Lower leg skin (tissue), 4 donors: ENCODE measurements at regions not wholly inside any gene's neighbourhood (a gene's known extent, or its start where the extent isn't known, plus 50 kb on each side); places are given as distances from the start of the nearest gene placed in this dataset.

ENCODE experiments used
- DNase-seq, 2 donors: peaks; one replicate each; pipeline ENCODE4 v3.0.0-alpha.2; 2019; ENCODE audit warnings: low spot score in 2 of 2
- H3K4me3 ChIP-seq: fragments of 200-600 bp; sonication (generic); 2 replicates; pipeline ENCODE4 v1.5.1; 2017; ENCODE audit warnings: mild to moderate bottlenecking, low read depth; ENCODE audit not compliant: poor library complexity, severe bottlenecking
- CTCF ChIP-seq, 3 donors: fragments of 450-650 bp; IDR thresholded peaks; one replicate each; pipeline ENCODE4 v1.5.1; 2016; ENCODE audit warnings: antibody characterized with exemption in 3 of 3, mild to moderate bottlenecking in 3 of 3, moderate library complexity in 2 of 3
- POLR2A ChIP-seq, 2 donors: fragments of 450-650 bp; IDR thresholded peaks; one replicate each; pipeline ENCODE4 v1.6.1; 2016 to 2017; ENCODE audit warnings: antibody characterized with exemption in 2 of 2, mild to moderate bottlenecking in 1 of 2, moderate library complexity in 1 of 2
- WGBS, 2 donors: methylation state at CpG; one replicate each; pipeline ENCODE4 v1.1.5; 2018; 5-methylcytosine and 5-hydroxymethylcytosine counted together
- intact Hi-C: fragments of 100-400 bp; cut with DNase I; formaldehyde crosslinking; loops from one replicate; pipeline ENCODE4 v1.15.0; 2023; ENCODE audit warnings: low total_unique reads

- 13 to 17% methylated on average over 1 of the region's 1 CpG for WGBS, 2 donors
- intact Hi-C loops, result no loop called here
- no peak for TF ChIP-seq CTCF (IDR thresholded peaks at IDR 0.05)
- TF ChIP-seq POLR2A (IDR thresholded peaks at IDR 0.05), result no peak
- DNase-seq, result no peak
- H3K4me3 ChIP-seq, result no peak overlapping the region
These were observed 895.2 kb downstream of the TRIB2 start for GRCh38 chr2:13611939-13612338.

GRCh38 chr2:13616059-13616458 lies 899.3 kb downstream of the TRIB2 start:
- no peak overlapping the region for H3K4me3 ChIP-seq
- intact Hi-C loops, result no loop called here
- 87 to 90% methylated on average over 15 of the region's 15 CpGs for WGBS, 2 donors
- DNase-seq, result no peak
- TF ChIP-seq POLR2A (IDR thresholded peaks at IDR 0.05), result no peak
- TF ChIP-seq CTCF (IDR thresholded peaks at IDR 0.05), result no peak

GRCh38 chr2:13616616-13617015 lies 899.9 kb downstream of the TRIB2 start:
- 58 to 68% methylated on average over 5 of the region's 5 CpGs for WGBS, 2 donors
- intact Hi-C loops, result no loop called here
- DNase-seq, result no peak
- no peak for TF ChIP-seq CTCF (IDR thresholded peaks at IDR 0.05)
- TF ChIP-seq POLR2A (IDR thresholded peaks at IDR 0.05), result no peak
- H3K4me3 ChIP-seq, result no peak overlapping the region

- no peak for TF ChIP-seq CTCF (IDR thresholded peaks at IDR 0.05)
- TF ChIP-seq POLR2A (IDR thresholded peaks at IDR 0.05), result no peak
- intact Hi-C loops, result no loop called here
- H3K4me3 ChIP-seq, result no peak overlapping the region
- no peak for DNase-seq
- 35 to 58% methylated on average over 1 of the region's 1 CpG for WGBS, 2 donors
These were observed 911.4 kb downstream of the TRIB2 start for GRCh38 chr2:13628122-13628521.

GRCh38 chr2:13638181-13638580 lies 921.4 kb downstream of the TRIB2 start:
- no peak overlapping the region for H3K4me3 ChIP-seq
- intact Hi-C loops, result no loop called here
- no peak for TF ChIP-seq POLR2A (IDR thresholded peaks at IDR 0.05)
- TF ChIP-seq CTCF (IDR thresholded peaks at IDR 0.05), result no peak
- DNase-seq, result no peak
- WGBS, 2 donors, result 34 to 46% methylated on average over 2 of the region's 2 CpGs

GRCh38 chr2:13649918-13650317 lies 933.2 kb downstream of the TRIB2 start:
- no peak for DNase-seq
- intact Hi-C loops, result no loop called here
- TF ChIP-seq POLR2A (IDR thresholded peaks at IDR 0.05), result no peak
- no peak for TF ChIP-seq CTCF (IDR thresholded peaks at IDR 0.05)
- WGBS, 2 donors, result 67 to 77% methylated on average over 1 of the region's 1 CpG
- no peak overlapping the region for H3K4me3 ChIP-seq
